GM23338 (cell line): ENCODE measurements at regions not wholly inside any gene's neighbourhood (a gene's known extent, or its start where the extent isn't known, plus 50 kb on each side); places are given as distances from the start of the nearest gene placed in this dataset.

Experiments
- POLR2AphosphoS5 ChIP-seq: IDR thresholded peaks from 2 replicates; pipeline ENCODE4 v1.6.1; 2016; ENCODE audit warnings: antibody characterized with exemption, low read depth
- TF ChIP-seq, protein P1 (sequence below), 2 experiments: fragments of 200-600 bp in 1 of 2; sonication (generic) in 1 of 2; conservative IDR thresholded peaks; 2 replicates each; pipeline versions ENCODE4 v1.5.1 to v1.6.1; 2016 to 2017; ENCODE audit warnings: antibody characterized with exemption in 2 of 2, low read depth in 2 of 2, mild to moderate bottlenecking in 2 of 2, moderate library complexity in 1 of 2
- TF ChIP-seq, protein P2 (sequence below): IDR thresholded peaks from one replicate; pipeline ENCODE4 v1.6.1; 2018; ENCODE audit warnings: antibody characterized with exemption; ENCODE audit not compliant: unreplicated experiment

DNA sequence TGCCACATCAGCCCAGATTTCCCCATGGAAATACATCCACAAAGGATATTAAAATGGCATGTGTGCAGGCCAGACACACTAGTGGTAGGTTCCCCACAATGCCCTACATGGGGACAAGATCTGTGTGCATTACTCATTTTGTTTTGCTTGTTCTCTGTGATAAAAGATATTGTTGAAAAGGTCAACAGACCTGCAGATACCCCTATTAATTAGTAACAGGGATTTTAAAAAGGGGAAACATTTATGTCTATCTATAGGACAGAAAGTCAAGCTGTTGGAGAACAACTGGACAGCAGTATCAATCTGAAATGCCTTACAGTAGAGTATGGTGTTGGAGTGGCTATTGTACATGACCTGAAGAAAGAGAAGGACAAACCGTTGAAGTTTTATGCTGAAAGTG is 596.0 kb upstream of the GRM7 start:
- TF ChIP-seq, protein P1, sequence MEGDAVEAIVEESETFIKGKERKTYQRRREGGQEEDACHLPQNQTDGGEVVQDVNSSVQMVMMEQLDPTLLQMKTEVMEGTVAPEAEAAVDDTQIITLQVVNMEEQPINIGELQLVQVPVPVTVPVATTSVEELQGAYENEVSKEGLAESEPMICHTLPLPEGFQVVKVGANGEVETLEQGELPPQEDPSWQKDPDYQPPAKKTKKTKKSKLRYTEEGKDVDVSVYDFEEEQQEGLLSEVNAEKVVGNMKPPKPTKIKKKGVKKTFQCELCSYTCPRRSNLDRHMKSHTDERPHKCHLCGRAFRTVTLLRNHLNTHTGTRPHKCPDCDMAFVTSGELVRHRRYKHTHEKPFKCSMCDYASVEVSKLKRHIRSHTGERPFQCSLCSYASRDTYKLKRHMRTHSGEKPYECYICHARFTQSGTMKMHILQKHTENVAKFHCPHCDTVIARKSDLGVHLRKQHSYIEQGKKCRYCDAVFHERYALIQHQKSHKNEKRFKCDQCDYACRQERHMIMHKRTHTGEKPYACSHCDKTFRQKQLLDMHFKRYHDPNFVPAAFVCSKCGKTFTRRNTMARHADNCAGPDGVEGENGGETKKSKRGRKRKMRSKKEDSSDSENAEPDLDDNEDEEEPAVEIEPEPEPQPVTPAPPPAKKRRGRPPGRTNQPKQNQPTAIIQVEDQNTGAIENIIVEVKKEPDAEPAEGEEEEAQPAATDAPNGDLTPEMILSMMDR (conservative IDR thresholded peaks at IDR 0.05; ENCODE audit: low read depth in 2 of 2): no peak
- TF ChIP-seq, protein P2, sequence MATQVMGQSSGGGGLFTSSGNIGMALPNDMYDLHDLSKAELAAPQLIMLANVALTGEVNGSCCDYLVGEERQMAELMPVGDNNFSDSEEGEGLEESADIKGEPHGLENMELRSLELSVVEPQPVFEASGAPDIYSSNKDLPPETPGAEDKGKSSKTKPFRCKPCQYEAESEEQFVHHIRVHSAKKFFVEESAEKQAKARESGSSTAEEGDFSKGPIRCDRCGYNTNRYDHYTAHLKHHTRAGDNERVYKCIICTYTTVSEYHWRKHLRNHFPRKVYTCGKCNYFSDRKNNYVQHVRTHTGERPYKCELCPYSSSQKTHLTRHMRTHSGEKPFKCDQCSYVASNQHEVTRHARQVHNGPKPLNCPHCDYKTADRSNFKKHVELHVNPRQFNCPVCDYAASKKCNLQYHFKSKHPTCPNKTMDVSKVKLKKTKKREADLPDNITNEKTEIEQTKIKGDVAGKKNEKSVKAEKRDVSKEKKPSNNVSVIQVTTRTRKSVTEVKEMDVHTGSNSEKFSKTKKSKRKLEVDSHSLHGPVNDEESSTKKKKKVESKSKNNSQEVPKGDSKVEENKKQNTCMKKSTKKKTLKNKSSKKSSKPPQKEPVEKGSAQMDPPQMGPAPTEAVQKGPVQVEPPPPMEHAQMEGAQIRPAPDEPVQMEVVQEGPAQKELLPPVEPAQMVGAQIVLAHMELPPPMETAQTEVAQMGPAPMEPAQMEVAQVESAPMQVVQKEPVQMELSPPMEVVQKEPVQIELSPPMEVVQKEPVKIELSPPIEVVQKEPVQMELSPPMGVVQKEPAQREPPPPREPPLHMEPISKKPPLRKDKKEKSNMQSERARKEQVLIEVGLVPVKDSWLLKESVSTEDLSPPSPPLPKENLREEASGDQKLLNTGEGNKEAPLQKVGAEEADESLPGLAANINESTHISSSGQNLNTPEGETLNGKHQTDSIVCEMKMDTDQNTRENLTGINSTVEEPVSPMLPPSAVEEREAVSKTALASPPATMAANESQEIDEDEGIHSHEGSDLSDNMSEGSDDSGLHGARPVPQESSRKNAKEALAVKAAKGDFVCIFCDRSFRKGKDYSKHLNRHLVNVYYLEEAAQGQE: no peak
- no peak for TF ChIP-seq POLR2AphosphoS5
